Smooth muscle cell (in vitro differentiated cells): ENCODE measurements at regions not wholly inside any gene's neighbourhood (a gene's known extent, or its start where the extent isn't known, plus 50 kb on each side); places are given as distances from the start of the nearest gene placed in this dataset.

Experiments
- DNase-seq: peaks from one replicate; lab custom pipeline; 2025; ENCODE audit not compliant: unreplicated experiment; lab: John Stamatoyannopoulos, UW
- H2AFZ ChIP-seq: fragments of 200-600 bp; sonication (generic); 2 replicates; pipeline ENCODE4 v1.6.0; 2016; ENCODE audit warnings: antibody characterized with exemption, low read depth, mild to moderate bottlenecking
- H3F3A ChIP-seq: fragments of 200-600 bp; sonication (generic); 2 replicates; pipeline ENCODE4 v1.6.0; 2017; ENCODE audit warnings: antibody characterized with exemption, low read depth
- H3K27ac ChIP-seq: fragments of 200-600 bp; sonication (generic); 2 replicates; pipeline ENCODE4 v1.5.1; 2016; ENCODE audit warnings: low read depth, mild to moderate bottlenecking
- H3K27me3 ChIP-seq: fragments of 200-600 bp; sonication (generic); 2 replicates; pipeline ENCODE4 v1.6.1; 2016; ENCODE audit warnings: low read depth, mild to moderate bottlenecking
- H3K36me3 ChIP-seq: fragments of 200-600 bp; sonication (generic); 2 replicates; pipeline ENCODE4 v1.5.1; 2016; ENCODE audit warnings: low read depth
- H3K4me1 ChIP-seq: fragments of 200-600 bp; sonication (generic); 2 replicates; pipeline ENCODE4 v1.5.1; 2016; ENCODE audit warnings: low read depth
- H3K4me2 ChIP-seq: fragments of 200-600 bp; sonication (generic); 2 replicates; pipeline ENCODE4 v1.6.0; 2016; ENCODE audit warnings: mild to moderate bottlenecking
- H3K4me3 ChIP-seq: fragments of 200-600 bp; sonication (generic); 2 replicates; pipeline ENCODE4 v1.5.1; 2016; ENCODE audit warnings: mild to moderate bottlenecking
- H3K79me2 ChIP-seq: fragments of 200-600 bp; sonication (generic); 2 replicates; pipeline ENCODE4 v1.6.0; 2016; ENCODE audit warnings: low read depth, mild to moderate bottlenecking
- H3K9ac ChIP-seq: fragments of 200-600 bp; sonication (generic); 2 replicates; pipeline ENCODE4 v1.6.0; 2016; ENCODE audit warnings: low read depth
- H3K9me3 ChIP-seq: fragments of 200-600 bp; sonication (generic); replicated peaks from 2 replicates; pipeline ENCODE4 v1.5.1; 2016; ENCODE audit warnings: low read depth
- H4K20me1 ChIP-seq: fragments of 200-600 bp; sonication (generic); 2 replicates; pipeline ENCODE4 v1.6.0; 2016; ENCODE audit warnings: low read depth
- WGBS: methylation state at CpG from one replicate; pipeline ENCODE4 v1.1.7; 2016; ENCODE audit warnings: low lambda C conversion rate; 5-methylcytosine and 5-hydroxymethylcytosine counted together
- TF ChIP-seq, protein P1 (sequence below): fragments of 200-600 bp; sonication (generic); IDR thresholded peaks from 2 replicates; pipeline ENCODE4 v1.5.1; 2017; ENCODE audit warnings: borderline replicate concordance, mild to moderate bottlenecking, antibody characterized with exemption; ENCODE audit not compliant: insufficient read depth, poor library complexity, severe bottlenecking

- H3K27ac ChIP-seq, result no peak overlapping the region
- H3K4me3 ChIP-seq, result no peak overlapping the region
- H3K9me3 ChIP-seq, result no peaks in the 10 kb centered on the region
- no peaks in the 10 kb centered on the region for H3F3A ChIP-seq
- no peaks in the 10 kb centered on the region for H3K27me3 ChIP-seq
- no peak for DNase-seq
- H3K4me1 ChIP-seq, result no peaks in the 10 kb centered on the region
- H2AFZ ChIP-seq, result no peak overlapping the region
- no peak overlapping the region for H3K9ac ChIP-seq
- H3K36me3 ChIP-seq, result no peaks in the 10 kb centered on the region
- H3K4me2 ChIP-seq, result no peak overlapping the region
- 86% methylated on average over 4 of the region's 4 CpGs for WGBS
- TF ChIP-seq, protein P1, sequence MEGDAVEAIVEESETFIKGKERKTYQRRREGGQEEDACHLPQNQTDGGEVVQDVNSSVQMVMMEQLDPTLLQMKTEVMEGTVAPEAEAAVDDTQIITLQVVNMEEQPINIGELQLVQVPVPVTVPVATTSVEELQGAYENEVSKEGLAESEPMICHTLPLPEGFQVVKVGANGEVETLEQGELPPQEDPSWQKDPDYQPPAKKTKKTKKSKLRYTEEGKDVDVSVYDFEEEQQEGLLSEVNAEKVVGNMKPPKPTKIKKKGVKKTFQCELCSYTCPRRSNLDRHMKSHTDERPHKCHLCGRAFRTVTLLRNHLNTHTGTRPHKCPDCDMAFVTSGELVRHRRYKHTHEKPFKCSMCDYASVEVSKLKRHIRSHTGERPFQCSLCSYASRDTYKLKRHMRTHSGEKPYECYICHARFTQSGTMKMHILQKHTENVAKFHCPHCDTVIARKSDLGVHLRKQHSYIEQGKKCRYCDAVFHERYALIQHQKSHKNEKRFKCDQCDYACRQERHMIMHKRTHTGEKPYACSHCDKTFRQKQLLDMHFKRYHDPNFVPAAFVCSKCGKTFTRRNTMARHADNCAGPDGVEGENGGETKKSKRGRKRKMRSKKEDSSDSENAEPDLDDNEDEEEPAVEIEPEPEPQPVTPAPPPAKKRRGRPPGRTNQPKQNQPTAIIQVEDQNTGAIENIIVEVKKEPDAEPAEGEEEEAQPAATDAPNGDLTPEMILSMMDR, result no peak
- no peaks in the 10 kb centered on the region for H4K20me1 ChIP-seq
- no peaks in the 10 kb centered on the region for H3K79me2 ChIP-seq
Measured at GRCh38 chr1:101435831-101436511, 199.2 kb downstream of the S1PR1 start.

DNA sequence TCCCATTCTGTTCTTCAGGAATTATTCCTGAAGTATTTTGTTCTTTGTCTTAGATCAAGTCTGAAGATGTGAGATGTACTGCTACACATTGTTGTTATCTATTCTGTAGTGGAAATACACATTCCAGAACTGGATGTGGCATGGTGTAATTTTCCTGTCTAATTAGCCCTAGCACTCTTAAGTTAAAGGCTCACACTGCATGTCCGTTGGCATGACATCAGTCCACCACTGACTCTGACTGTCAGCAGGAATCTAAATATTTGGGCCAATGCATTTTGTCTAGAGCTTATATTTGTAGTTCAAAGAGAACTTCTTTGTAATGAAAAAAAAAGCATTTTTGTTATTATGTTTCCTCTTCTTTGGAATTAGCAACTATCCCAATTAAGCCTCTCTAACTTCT is 201.0 kb downstream of the S1PR1 start:
- Histone ChIP-seq H3K4me3 (no peak overlapping the region), H3K9me3 (no peaks in the 10 kb centered on the region), H3K79me2 (no peaks in the 10 kb centered on the region), H2AFZ (no peak overlapping the region), H3K36me3 (no peaks in the 10 kb centered on the region), H3K27ac (no peak overlapping the region), H3K4me1 (no peaks in the 10 kb centered on the region), H3K4me2 (no peak overlapping the region), H3F3A (no peaks in the 10 kb centered on the region), H3K9ac (no peak overlapping the region), H4K20me1 (no peaks in the 10 kb centered on the region), H3K27me3 (no peaks in the 10 kb centered on the region)
- DNase-seq, result no peak
- TF ChIP-seq, protein P1, result no peak
- 33% methylated on average over 1 of the region's 1 CpG for WGBS

- TF ChIP-seq, protein P1, result peak; percentile 26
- Histone ChIP-seq H3K4me2 (no peak overlapping the region), H3K4me1 (no peaks in the 10 kb centered on the region), H3K27ac (no peak overlapping the region), H3K4me3 (no peak overlapping the region), H3K79me2 (no peaks in the 10 kb centered on the region), H3K36me3 (no peaks in the 10 kb centered on the region), H3F3A (no peaks in the 10 kb centered on the region), H4K20me1 (no peaks in the 10 kb centered on the region), H3K9ac (no peak overlapping the region), H2AFZ (no peak overlapping the region), H3K9me3 (no peaks in the 10 kb centered on the region), H3K27me3 (no peaks in the 10 kb centered on the region)
- DNase-seq, result no peak
- WGBS, result 32% methylated on average over 3 of the region's 3 CpGs
Measured at GRCh38 chr1:101438359-101438758, 201.5 kb downstream of the S1PR1 start.

- H3K27ac ChIP-seq, result no peak overlapping the region
- H3K79me2 ChIP-seq, result no peaks in the 10 kb centered on the region
- H2AFZ ChIP-seq, result no peak overlapping the region
- H3K36me3 ChIP-seq, result no peaks in the 10 kb centered on the region
- no peak overlapping the region for H3K4me3 ChIP-seq
- H3K4me1 ChIP-seq, result no peaks in the 10 kb centered on the region
- DNase-seq, result no peak
- no peak overlapping the region for H3K4me2 ChIP-seq
- TF ChIP-seq, protein P1, result no peak
- WGBS, result 87% methylated on average over 5 of the region's 5 CpGs
- no peaks in the 10 kb centered on the region for H3F3A ChIP-seq
- H3K9ac ChIP-seq, result no peak overlapping the region
- H3K9me3 ChIP-seq, result no peaks in the 10 kb centered on the region
- H4K20me1 ChIP-seq, result no peaks in the 10 kb centered on the region
- no peaks in the 10 kb centered on the region for H3K27me3 ChIP-seq
Measured at GRCh38 chr1:101440485-101440884, 203.7 kb downstream of the S1PR1 start.
